ENCODE measurements at regions not wholly inside any gene's neighbourhood (a gene's known extent, or its start where the extent isn't known, plus 50 kb on each side); places are given as distances from the start of the nearest gene placed in this dataset.

DNA sequence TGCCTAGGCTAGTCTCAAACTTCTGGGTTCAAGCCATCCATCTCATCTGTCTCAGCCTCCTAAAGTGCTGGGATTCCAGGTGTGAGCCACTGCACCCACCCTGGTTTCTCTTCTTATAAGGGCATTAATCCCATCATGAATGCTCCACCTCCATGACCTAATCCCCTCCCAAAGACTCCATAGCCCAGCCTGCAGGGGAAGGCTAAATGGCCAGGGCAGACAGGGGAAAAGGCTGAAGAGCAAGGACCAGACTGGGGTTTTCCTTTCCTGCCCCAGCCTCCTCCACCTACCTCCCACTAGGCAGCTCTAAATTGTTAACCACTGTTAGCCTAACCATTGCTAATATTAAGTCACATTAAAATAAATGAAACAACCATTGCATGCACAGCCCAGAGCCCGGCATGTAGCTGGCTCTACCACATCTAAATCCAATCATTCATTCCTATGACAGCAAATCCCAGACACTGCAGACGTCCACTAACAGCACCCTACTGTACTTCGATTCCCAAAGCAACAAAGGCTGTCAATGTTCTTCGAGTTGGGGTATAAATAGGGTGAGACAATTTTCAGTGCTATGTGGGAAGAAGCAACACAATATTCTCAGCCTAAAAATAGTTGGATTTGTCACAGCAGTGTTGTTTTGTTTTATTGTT, 243.2 kb upstream of the ARID1B start:
- TF ChIP-seq, protein P1, sequence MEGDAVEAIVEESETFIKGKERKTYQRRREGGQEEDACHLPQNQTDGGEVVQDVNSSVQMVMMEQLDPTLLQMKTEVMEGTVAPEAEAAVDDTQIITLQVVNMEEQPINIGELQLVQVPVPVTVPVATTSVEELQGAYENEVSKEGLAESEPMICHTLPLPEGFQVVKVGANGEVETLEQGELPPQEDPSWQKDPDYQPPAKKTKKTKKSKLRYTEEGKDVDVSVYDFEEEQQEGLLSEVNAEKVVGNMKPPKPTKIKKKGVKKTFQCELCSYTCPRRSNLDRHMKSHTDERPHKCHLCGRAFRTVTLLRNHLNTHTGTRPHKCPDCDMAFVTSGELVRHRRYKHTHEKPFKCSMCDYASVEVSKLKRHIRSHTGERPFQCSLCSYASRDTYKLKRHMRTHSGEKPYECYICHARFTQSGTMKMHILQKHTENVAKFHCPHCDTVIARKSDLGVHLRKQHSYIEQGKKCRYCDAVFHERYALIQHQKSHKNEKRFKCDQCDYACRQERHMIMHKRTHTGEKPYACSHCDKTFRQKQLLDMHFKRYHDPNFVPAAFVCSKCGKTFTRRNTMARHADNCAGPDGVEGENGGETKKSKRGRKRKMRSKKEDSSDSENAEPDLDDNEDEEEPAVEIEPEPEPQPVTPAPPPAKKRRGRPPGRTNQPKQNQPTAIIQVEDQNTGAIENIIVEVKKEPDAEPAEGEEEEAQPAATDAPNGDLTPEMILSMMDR (IDR thresholded peaks at IDR 0.05; ENCODE audit: borderline replicate concordance, insufficient read depth, low read depth, low read length), result no peak
- no peak overlapping the region for H3K4me3 ChIP-seq (ENCODE audit: low read depth, low read length)

DNA sequence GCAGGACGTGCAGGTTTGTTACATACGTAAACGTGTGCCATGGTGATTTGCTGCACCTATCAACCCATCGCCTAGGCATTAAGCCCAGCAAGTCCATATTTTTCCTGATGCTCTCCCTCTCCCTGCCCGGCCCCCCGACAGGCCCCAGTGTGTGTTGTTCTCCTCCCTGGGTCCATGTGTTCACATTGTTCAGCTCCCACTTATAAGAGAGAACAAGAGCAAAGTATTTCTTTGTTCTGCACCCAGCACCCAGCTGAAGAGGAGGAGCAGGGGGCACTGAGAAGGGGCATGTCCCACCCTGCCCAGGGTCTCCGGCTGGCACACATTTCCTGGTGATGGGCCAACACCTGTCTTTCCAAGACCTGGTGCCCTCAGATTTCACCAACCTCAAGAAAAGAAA, 251.1 kb upstream of the ARID1B start:
- TF ChIP-seq, protein P1 (IDR thresholded peaks at IDR 0.05; ENCODE audit: borderline replicate concordance, insufficient read depth, low read depth, low read length), result no peak

DNA sequence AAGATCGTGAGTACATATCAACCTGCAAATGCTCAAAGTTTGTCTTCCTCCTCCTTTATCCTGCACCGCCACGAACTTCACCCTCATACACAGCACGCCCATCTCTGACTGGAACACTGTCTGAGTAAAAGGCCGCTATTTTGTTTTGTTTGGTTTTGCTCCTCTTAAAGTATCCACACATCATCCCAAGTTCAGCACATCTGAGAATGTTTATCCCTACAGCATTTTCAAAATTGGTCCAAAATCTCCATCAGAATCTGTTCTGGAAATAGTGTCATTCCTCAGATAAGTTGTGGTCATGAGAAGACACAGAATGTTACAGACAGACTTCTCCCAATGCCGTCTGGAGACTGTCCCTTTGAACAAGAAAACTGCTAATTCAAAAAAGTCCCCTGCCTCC, 251.6 kb upstream of the ARID1B start:
- TF ChIP-seq, protein P1 (IDR thresholded peaks at IDR 0.05; ENCODE audit: borderline replicate concordance, insufficient read depth, low read depth, low read length), result no peak
- H3K4me3 ChIP-seq (ENCODE audit: low read depth, low read length), result no peak overlapping the region

More for the DNA sequence above, 251.1 kb upstream of the ARID1B start:
- no peak overlapping the region for H3K4me3 ChIP-seq (ENCODE audit: low read depth, low read length)

GRCh38 chr6:156519940-156520339, 257.2 kb upstream of the ARID1B start:
- no peak overlapping the region for H3K4me3 ChIP-seq (ENCODE audit: low read depth, low read length)
- TF ChIP-seq, protein P1 (IDR thresholded peaks at IDR 0.05; ENCODE audit: borderline replicate concordance, insufficient read depth, low read depth, low read length), result no peak

- TF ChIP-seq, protein P1 (IDR thresholded peaks at IDR 0.05; ENCODE audit: borderline replicate concordance, insufficient read depth, low read depth, low read length), result no peak
- no peak overlapping the region for H3K4me3 ChIP-seq (ENCODE audit: low read depth, low read length)
These were observed 260.1 kb upstream of the ARID1B start for GRCh38 chr6:156517088-156517487.

DNA sequence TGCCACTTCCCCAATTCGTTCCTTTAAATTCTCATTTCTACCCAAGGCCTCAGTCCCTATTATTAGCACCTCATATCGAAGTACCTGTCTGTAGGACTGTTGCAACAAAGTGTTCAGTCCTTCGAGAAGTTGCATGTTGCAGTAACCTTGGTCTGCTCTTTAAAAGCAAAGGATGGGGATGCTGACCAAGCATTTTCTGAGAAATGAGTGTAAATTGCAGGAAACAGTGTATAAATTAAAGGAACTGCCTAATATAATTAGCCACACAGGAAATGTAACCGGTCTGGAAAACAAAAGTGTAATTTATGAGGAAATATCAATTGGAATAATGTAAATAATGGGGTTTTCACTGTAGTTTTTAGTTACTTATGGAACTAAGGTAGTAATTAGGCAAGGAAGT, 261.9 kb upstream of the ARID1B start:
- TF ChIP-seq, protein P1 (IDR thresholded peaks at IDR 0.05; ENCODE audit: borderline replicate concordance, insufficient read depth, low read depth, low read length), result no peak
- no peak overlapping the region for H3K4me3 ChIP-seq (ENCODE audit: low read depth, low read length)

DNA sequence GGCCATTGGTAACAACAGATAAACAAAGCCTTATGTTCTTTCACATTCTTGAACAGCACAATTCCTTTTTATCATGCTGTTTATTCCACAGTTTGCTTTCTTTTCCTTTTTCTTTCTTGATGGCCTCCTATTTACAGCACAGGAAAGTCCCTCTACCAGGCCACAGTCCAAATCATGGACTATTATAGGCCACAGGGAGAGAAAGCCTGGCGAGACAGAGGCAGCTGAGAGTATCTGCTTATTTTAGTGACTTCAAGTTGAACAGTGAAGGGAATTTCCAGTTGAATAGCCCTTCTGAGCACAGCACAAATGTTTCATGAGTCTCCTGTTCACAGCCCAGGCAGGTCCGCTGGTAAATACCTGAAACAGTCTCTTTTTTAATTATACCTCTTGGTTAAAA, 263.7 kb upstream of the ARID1B start:
- no peak overlapping the region for H3K4me3 ChIP-seq (ENCODE audit: low read depth, low read length)
- TF ChIP-seq, protein P1 (IDR thresholded peaks at IDR 0.05; ENCODE audit: borderline replicate concordance, insufficient read depth, low read depth, low read length), result no peak
